CD4-positive, alpha-beta T cell (primary cell): ENCODE measurements at regions not wholly inside any gene's neighbourhood (a gene's known extent, or its start where the extent isn't known, plus 50 kb on each side); places are given as distances from the start of the nearest gene placed in this dataset.

Experiments
- ATAC-seq: fragments of 200-7000 bp; cut with Tn5 transposase; one replicate; pipeline ENCODE4 v1.10.0; 2022; ENCODE audit warnings: mild to moderate bottlenecking; ENCODE audit not compliant: poor library complexity
- CTCF ChIA-PET: fragments of 350-600 bp; sonication (Branson Sonifier 250); formaldehyde crosslinking; loops from one replicate; lab custom pipeline; 2021; ENCODE audit warnings: antibody characterized with exemption, inconsistent platforms; lab: Charles Lee
- POLR2A ChIA-PET: fragments of 350-600 bp; sonication (Branson Sonifier 250); formaldehyde crosslinking; loops from one replicate; lab custom pipeline; 2021; ENCODE audit warnings: antibody characterized with exemption, inconsistent platforms; lab: Charles Lee
- DNase-seq, 14 experiments: peaks; one replicate each; pipeline ENCODE4 v3.0.0-alpha.2; 2013 to 2020; ENCODE audit warnings: mixed read lengths in 2 of 14
- H3K27ac ChIP-seq, 2 donors: one replicate each; pipeline versions ENCODE4 v1.5.1 to v1.7.0; 2013; ENCODE audit warnings: low read length in 2 of 2, low read depth in 1 of 2, mild to moderate bottlenecking in 1 of 2
- H3K27me3 ChIP-seq, 2 experiments: 1 replicate in 1 of 2; 2 replicates in 1 of 2; pipeline versions ENCODE4 v1.6.1 to v1.7.0; 2013; ENCODE audit warnings: low read length in 2 of 2, control low read depth in 1 of 2, mild to moderate bottlenecking in 1 of 2, moderate library complexity in 1 of 2; ENCODE audit not compliant: insufficient read depth in 2 of 2, control insufficient read depth in 1 of 2
- H3K36me3 ChIP-seq: one replicate; pipeline ENCODE4 v1.6.1; 2013; ENCODE audit warnings: low read length, control low read depth; ENCODE audit not compliant: insufficient read depth
- H3K4me1 ChIP-seq: one replicate; pipeline ENCODE4 v1.6.1; 2013; ENCODE audit warnings: low read length, control low read depth; ENCODE audit not compliant: insufficient read depth
- H3K4me3 ChIP-seq: one replicate; pipeline ENCODE4 v1.5.1; 2013; ENCODE audit warnings: mild to moderate bottlenecking, low read length, moderate library complexity
- H3K9me3 ChIP-seq, 2 experiments: 1 replicate in 1 of 2; 2 replicates in 1 of 2; pipeline versions ENCODE4 v1.6.1 to v1.7.0; 2013; ENCODE audit warnings: low read length in 2 of 2, mild to moderate bottlenecking in 2 of 2, control low read depth in 1 of 2, moderate library complexity in 1 of 2; ENCODE audit not compliant: control insufficient read depth in 1 of 2, insufficient read depth in 1 of 2
- H3K27ac Mint-ChIP-seq: one replicate; pipeline ENCODE4 v1.8.0; 2020; ENCODE audit warnings: mixed read lengths
- H3K27me3 Mint-ChIP-seq: one replicate; pipeline ENCODE4 v1.8.0; 2021; ENCODE audit warnings: mixed read lengths
- H3K36me3 Mint-ChIP-seq: one replicate; pipeline ENCODE4 v1.8.0; 2021; ENCODE audit warnings: low read depth, mixed read lengths
- H3K4me1 Mint-ChIP-seq: one replicate; pipeline ENCODE4 v1.8.0; 2021; ENCODE audit warnings: low read depth, mixed read lengths
- H3K4me3 Mint-ChIP-seq: one replicate; pipeline ENCODE4 v1.8.0; 2020; ENCODE audit warnings: mild to moderate bottlenecking, mixed read lengths
- H3K9me3 Mint-ChIP-seq: one replicate; pipeline ENCODE4 v1.8.0; 2020; ENCODE audit warnings: mixed read lengths
- CTCF ChIP-seq: fragments of 200-600 bp; IDR thresholded peaks from one replicate; pipeline ENCODE4 v1.8.0; 2022; ENCODE audit warnings: antibody characterized with exemption, mild to moderate bottlenecking
- intact Hi-C, 2 experiments: fragments of 100-400 bp; cut with DNase I in 1 of 2; cut with micrococcal nuclease in 1 of 2; formaldehyde crosslinking; loops; one replicate each; pipeline versions ENCODE4 v1.15.1 to v1.9.0; 2023 to 2025; cut with DNase I, micrococcal nuclease

GRCh38 chr21:16811970-16812369 is 700.9 kb upstream of the CXADR start:
- TF ChIP-seq CTCF = no peak
- Mint-ChIP-seq H3K27ac (no peak overlapping the region), H3K9me3 (no peaks in the 10 kb centered on the region), H3K27me3 (no peaks in the 10 kb centered on the region), H3K4me3 (no peak overlapping the region), H3K36me3 (no peaks in the 10 kb centered on the region), H3K4me1 (no peaks in the 10 kb centered on the region)
- Histone ChIP-seq H3K9me3 (no peaks in the 10 kb centered on the region), H3K36me3 (no peaks in the 10 kb centered on the region), H3K4me3 (no peak overlapping the region), H3K27ac (no peak overlapping the region), H3K27me3 (no peaks in the 10 kb centered on the region), H3K4me1 (no peaks in the 10 kb centered on the region)
- ATAC-seq = no peak
- intact Hi-C loops = no loop called here
- POLR2A ChIA-PET = no interaction called here
- DNase-seq = no peak
- CTCF ChIA-PET = no interaction called here

GRCh38 chr21:16815243-16815642 is 697.6 kb upstream of the CXADR start:
- Histone ChIP-seq H3K27me3 (no peaks in the 10 kb centered on the region), H3K36me3 (no peaks in the 10 kb centered on the region), H3K27ac (no peak overlapping the region), H3K9me3 (peaks cover 5 to 9% of the 10 kb centered on the region in 2 experiments), H3K4me1 (no peaks in the 10 kb centered on the region), H3K4me3 (no peak overlapping the region)
- ATAC-seq (no peak), DNase-seq (no peak)
- no peaks in the 10 kb centered on the region for H3K9me3 Mint-ChIP-seq
- no peak overlapping the region for H3K4me3 Mint-ChIP-seq
- CTCF ChIA-PET = no interaction called here
- no peak for TF ChIP-seq CTCF
- POLR2A ChIA-PET = no interaction called here
- intact Hi-C loops = no loop called here
- H3K27me3 Mint-ChIP-seq = no peaks in the 10 kb centered on the region
- H3K36me3 Mint-ChIP-seq = no peaks in the 10 kb centered on the region
- no peaks in the 10 kb centered on the region for H3K4me1 Mint-ChIP-seq
- no peak overlapping the region for H3K27ac Mint-ChIP-seq

GRCh38 chr21:16821588-16821987 is 691.3 kb upstream of the CXADR start:
- CTCF ChIA-PET = no interaction called here
- H3K4me1 Mint-ChIP-seq = no peaks in the 10 kb centered on the region

More at GRCh38 chr21:16821588-16821987, 691.3 kb upstream of the CXADR start:
- no peak for ATAC-seq
- no peaks in the 10 kb centered on the region for H3K4me1 ChIP-seq
- TF ChIP-seq CTCF = no peak
- H3K36me3 ChIP-seq = no peaks in the 10 kb centered on the region
- intact Hi-C loops = no loop called here
- no peaks in the 10 kb centered on the region for H3K27me3 ChIP-seq
- no peaks in the 10 kb centered on the region for H3K27me3 Mint-ChIP-seq
- DNase-seq = no peak
- no peak overlapping the region for H3K27ac ChIP-seq
- no peak overlapping the region for H3K27ac Mint-ChIP-seq
- POLR2A ChIA-PET = no interaction called here
- peaks cover 14% of the 10 kb centered on the region for H3K9me3 Mint-ChIP-seq
- no peak overlapping the region for H3K4me3 ChIP-seq
- peaks cover 5 to 9% of the 10 kb centered on the region in 2 experiments for H3K9me3 ChIP-seq
- H3K4me3 Mint-ChIP-seq = no peak overlapping the region
- H3K36me3 Mint-ChIP-seq = no peaks in the 10 kb centered on the region
